Mammary epithelial cell (primary cell): ENCODE measurements at regions not wholly inside any gene's neighbourhood (a gene's known extent, or its start where the extent isn't known, plus 50 kb on each side); places are given as distances from the start of the nearest gene placed in this dataset.

Experiments used
- CTCF ChIP-seq, 2 donors: IDR thresholded peaks in 1 of 2; conservative IDR thresholded peaks in 1 of 2; 2 replicates each; pipeline ENCODE4 v1.5.1; 2011 to 2012; ENCODE audit warnings: inconsistent platforms in 2 of 2, low read length in 2 of 2, mild to moderate bottlenecking in 2 of 2, control low read depth in 1 of 2, low read depth in 1 of 2; ENCODE audit not compliant: insufficient read depth in 1 of 2; ENCODE audit errors: extremely low read depth in 1 of 2
- EZH2 ChIP-seq: IDR thresholded peaks from 2 replicates; pipeline ENCODE4 v1.6.1; 2012; ENCODE audit warnings: low read length, inconsistent platforms, borderline replicate concordance

DNA sequence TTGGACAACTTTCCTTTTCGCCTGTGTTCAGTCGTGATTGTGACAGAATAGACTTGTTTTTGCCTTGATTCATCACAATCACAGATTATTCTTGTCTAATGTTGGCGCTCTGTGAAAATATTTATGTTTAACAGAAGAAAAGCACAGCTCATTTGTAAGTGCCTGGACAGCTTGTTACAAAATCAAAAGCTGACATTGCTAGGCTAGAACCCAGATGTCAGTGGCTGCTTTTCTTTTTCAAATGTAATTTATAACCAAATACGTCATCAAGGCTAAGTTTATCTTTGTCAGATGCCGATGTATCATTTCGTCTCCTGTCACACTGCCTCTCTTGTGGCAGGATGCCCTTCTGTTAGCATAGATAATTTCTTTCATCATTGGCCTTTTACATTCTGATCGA is 1227.3 kb downstream of the PLA2G4A start:
- no peak for TF ChIP-seq CTCF (conservative IDR thresholded peaks at IDR 0.05 in 1 of 2, IDR thresholded peaks at IDR 0.05 in 1 of 2; ENCODE audit: extremely low read depth in 1 of 2, insufficient read depth in 1 of 2, low read depth in 1 of 2, low read length in 2 of 2)
- TF ChIP-seq EZH2: no peak
